Stimulated activated naive CD8-positive, alpha-beta T cell treated with anti-CD3 and anti-CD28 coated beads, Interleukin-15, amount 100 ng/mL, for 72 hours (primary cell): ENCODE measurements at regions not wholly inside any gene's neighbourhood (a gene's known extent, or its start where the extent isn't known, plus 50 kb on each side); places are given as distances from the start of the nearest gene placed in this dataset.

Source experiments
- ATAC-seq: fragments of 150-1000 bp; cut with Tn5 transposase; 2 replicates; pipeline ENCODE4 v1.10.0; 2021; ENCODE audit warnings: mild to moderate bottlenecking, moderate library complexity
- DNase-seq, 2 donors: peaks; one replicate each; pipeline ENCODE4 v3.0.0; 2021 to 2022
- H3K27ac Mint-ChIP-seq, 2 donors: one replicate each; pipeline ENCODE4 v1.8.0; 2022; ENCODE audit warnings: mild to moderate bottlenecking in 2 of 2, mixed read lengths in 2 of 2, moderate library complexity in 2 of 2
- H3K27me3 Mint-ChIP-seq: one replicate; pipeline ENCODE4 v1.8.0; 2022; ENCODE audit warnings: mixed read lengths
- H3K4me1 Mint-ChIP-seq: one replicate; pipeline ENCODE4 v1.8.0; 2022; ENCODE audit warnings: mild to moderate bottlenecking, mixed read lengths
- H3K4me3 Mint-ChIP-seq, 2 donors: one replicate each; pipeline ENCODE4 v1.8.0; 2022; ENCODE audit warnings: mild to moderate bottlenecking in 2 of 2, mixed read lengths in 2 of 2, moderate library complexity in 1 of 2
- H3K9me3 Mint-ChIP-seq, 2 donors: one replicate each; pipeline ENCODE4 v1.8.0; 2022; ENCODE audit warnings: mixed read lengths in 2 of 2

GRCh38 chr2:111219285-111219684 is 98.6 kb downstream of the BCL2L11 start:
- H3K4me1 Mint-ChIP-seq: no peaks in the 10 kb centered on the region

GRCh38 chr2:111219734-111220505 is 99.2 kb downstream of the BCL2L11 start:
- Mint-ChIP-seq H3K27ac (no peak overlapping the region), H3K4me1 (no peaks in the 10 kb centered on the region), H3K4me3 (no peak overlapping the region), H3K27me3 (peaks cover 32% of the 10 kb centered on the region), H3K9me3 (peaks cover 12 to 13% of the 10 kb centered on the region in 2 donors)
- no peak for ATAC-seq
- no peak for DNase-seq

More at GRCh38 chr2:111219285-111219684, 98.6 kb downstream of the BCL2L11 start:
- no peak for DNase-seq
- H3K27ac Mint-ChIP-seq: no peak overlapping the region
- ATAC-seq: no peak
- peaks cover 19% of the 10 kb centered on the region in 2 donors for H3K9me3 Mint-ChIP-seq
- H3K27me3 Mint-ChIP-seq: peaks cover 31% of the 10 kb centered on the region
- H3K4me3 Mint-ChIP-seq: no peak overlapping the region

GRCh38 chr2:111220962-111221361 is 100.2 kb downstream of the BCL2L11 start:
- no peak for DNase-seq
- Mint-ChIP-seq H3K4me1 (peaks cover 8% of the 10 kb centered on the region), H3K4me3 (no peak overlapping the region), H3K27me3 (peaks cover 42% of the 10 kb centered on the region), H3K27ac (no peak overlapping the region), H3K9me3 (peaks cover 8 to 9% of the 10 kb centered on the region in 2 donors)
- no peak for ATAC-seq

GRCh38 chr2:111221701-111222100 is 101.0 kb downstream of the BCL2L11 start:
- no peak overlapping the region for H3K27ac Mint-ChIP-seq
- ATAC-seq: no peak

GRCh38 chr2:111222204-111222866 is 101.6 kb downstream of the BCL2L11 start:
- peaks cover 47% of the 10 kb centered on the region for H3K27me3 Mint-ChIP-seq
- DNase-seq (no peak), ATAC-seq (no peak)
- peaks cover 18% of the 10 kb centered on the region for H3K4me1 Mint-ChIP-seq
- H3K4me3 Mint-ChIP-seq: no peak overlapping the region
- H3K27ac Mint-ChIP-seq: no peak overlapping the region
- peaks cover 8 to 9% of the 10 kb centered on the region in 2 donors for H3K9me3 Mint-ChIP-seq

More at GRCh38 chr2:111221701-111222100, 101.0 kb downstream of the BCL2L11 start:
- Mint-ChIP-seq H3K9me3 (peaks cover 8 to 9% of the 10 kb centered on the region in 2 donors), H3K27me3 (peaks cover 47% of the 10 kb centered on the region), H3K4me3 (no peak overlapping the region), H3K4me1 (peaks cover 15% of the 10 kb centered on the region)
- DNase-seq: no peak

GRCh38 chr2:111225856-111226255 is 105.1 kb downstream of the BCL2L11 start:
- Mint-ChIP-seq H3K4me1 (peaks cover 25% of the 10 kb centered on the region), H3K27me3 (peaks cover 54% of the 10 kb centered on the region), H3K9me3 (peaks cover 17 to 23% of the 10 kb centered on the region in 2 donors), H3K27ac (no peak overlapping the region), H3K4me3 (no peak overlapping the region)
- no peak for DNase-seq
- peak; percentile 18 for ATAC-seq

GRCh38 chr2:111226876-111227700 is 106.4 kb downstream of the BCL2L11 start:
- Mint-ChIP-seq H3K27me3 (peaks cover 51% of the 10 kb centered on the region), H3K4me3 (no peak overlapping the region), H3K27ac (no peak overlapping the region), H3K4me1 (peaks cover 25% of the 10 kb centered on the region), H3K9me3 (peaks cover 23 to 24% of the 10 kb centered on the region in 2 donors)
- DNase-seq (no peak), ATAC-seq (no peak)

GRCh38 chr2:111227716-111228141 is 107.0 kb downstream of the BCL2L11 start:
- DNase-seq (no peak), ATAC-seq (no peak)
- Mint-ChIP-seq H3K4me3 (no peak overlapping the region), H3K27me3 (peaks cover 44% of the 10 kb centered on the region), H3K9me3 (peaks cover 19 to 23% of the 10 kb centered on the region in 2 donors), H3K4me1 (peaks cover 25% of the 10 kb centered on the region), H3K27ac (no peak overlapping the region)

GRCh38 chr2:111231532-111232252 is 111.0 kb downstream of the BCL2L11 start:
- ATAC-seq (no peak), DNase-seq (no peak)
- H3K27me3 Mint-ChIP-seq: peaks cover 43% of the 10 kb centered on the region
- peaks cover 19 to 24% of the 10 kb centered on the region in 2 donors for H3K9me3 Mint-ChIP-seq
- no peak overlapping the region for H3K27ac Mint-ChIP-seq
- peaks cover 10% of the 10 kb centered on the region for H3K4me1 Mint-ChIP-seq
- H3K4me3 Mint-ChIP-seq: no peak overlapping the region

- DNase-seq: no peak
- Mint-ChIP-seq H3K27ac (no peak overlapping the region), H3K4me3 (no peak overlapping the region), H3K4me1 (peaks cover 11% of the 10 kb centered on the region), H3K27me3 (peaks cover 35% of the 10 kb centered on the region), H3K9me3 (peaks cover 9 to 14% of the 10 kb centered on the region in 2 donors)
- no peak for ATAC-seq
Measured at GRCh38 chr2:111235192-111236015, 114.7 kb downstream of the BCL2L11 start.

- Mint-ChIP-seq H3K27me3 (peaks cover 36% of the 10 kb centered on the region), H3K4me3 (no peak overlapping the region)
Measured at GRCh38 chr2:111236025-111236424, 115.3 kb downstream of the BCL2L11 start.

GRCh38 chr2:111238296-111238695 is 117.6 kb downstream of the BCL2L11 start:
- H3K27me3 Mint-ChIP-seq: peaks cover 32% of the 10 kb centered on the region
- no peak overlapping the region for H3K4me3 Mint-ChIP-seq
- H3K4me1 Mint-ChIP-seq: peaks cover 11% of the 10 kb centered on the region
- H3K27ac Mint-ChIP-seq: no peak overlapping the region
- peaks cover 6 to 8% of the 10 kb centered on the region in 2 donors for H3K9me3 Mint-ChIP-seq
- DNase-seq: no peak
- ATAC-seq: no peak

More at GRCh38 chr2:111236025-111236424, 115.3 kb downstream of the BCL2L11 start:
- no peak for DNase-seq
- no peak for ATAC-seq
- peaks cover 9 to 16% of the 10 kb centered on the region in 2 donors for H3K9me3 Mint-ChIP-seq
- peaks cover 11% of the 10 kb centered on the region for H3K4me1 Mint-ChIP-seq
- H3K27ac Mint-ChIP-seq: no peak overlapping the region

GRCh38 chr2:111239107-111239506 is 118.4 kb downstream of the BCL2L11 start:
- Mint-ChIP-seq H3K9me3 (peaks cover 0 to 8% of the 10 kb centered on the region in 2 donors), H3K4me3 (no peak overlapping the region), H3K27me3 (peaks cover 25% of the 10 kb centered on the region), H3K4me1 (peaks cover 11% of the 10 kb centered on the region), H3K27ac (no peak overlapping the region)
- ATAC-seq (peak; percentile 98), DNase-seq (peak in 1 of 2 donors; percentile 48)

GRCh38 chr2:111239581-111240249 is 119.0 kb downstream of the BCL2L11 start:
- peaks cover 25% of the 10 kb centered on the region for H3K27me3 Mint-ChIP-seq
- H3K27ac Mint-ChIP-seq: peak overlapping the region in 1 of 2 donors; percentile 8
- no peak overlapping the region for H3K4me3 Mint-ChIP-seq
- DNase-seq (no peak), ATAC-seq (peak; percentile 19)
- H3K4me1 Mint-ChIP-seq: peaks cover 11% of the 10 kb centered on the region
- peaks cover 0 to 8% of the 10 kb centered on the region in 2 donors for H3K9me3 Mint-ChIP-seq
